Hematopoietic multipotent progenitor cell (in vitro differentiated cells): ENCODE measurements at regions not wholly inside any gene's neighbourhood (a gene's known extent, or its start where the extent isn't known, plus 50 kb on each side); places are given as distances from the start of the nearest gene placed in this dataset.

Experiments used
- DNase-seq, 3 donors: peaks; one replicate each; pipeline ENCODE4 v3.0.0-alpha.2; 2011 to 2015; ENCODE audit warnings: low read depth in 2 of 3, low spot score in 2 of 3

DNA sequence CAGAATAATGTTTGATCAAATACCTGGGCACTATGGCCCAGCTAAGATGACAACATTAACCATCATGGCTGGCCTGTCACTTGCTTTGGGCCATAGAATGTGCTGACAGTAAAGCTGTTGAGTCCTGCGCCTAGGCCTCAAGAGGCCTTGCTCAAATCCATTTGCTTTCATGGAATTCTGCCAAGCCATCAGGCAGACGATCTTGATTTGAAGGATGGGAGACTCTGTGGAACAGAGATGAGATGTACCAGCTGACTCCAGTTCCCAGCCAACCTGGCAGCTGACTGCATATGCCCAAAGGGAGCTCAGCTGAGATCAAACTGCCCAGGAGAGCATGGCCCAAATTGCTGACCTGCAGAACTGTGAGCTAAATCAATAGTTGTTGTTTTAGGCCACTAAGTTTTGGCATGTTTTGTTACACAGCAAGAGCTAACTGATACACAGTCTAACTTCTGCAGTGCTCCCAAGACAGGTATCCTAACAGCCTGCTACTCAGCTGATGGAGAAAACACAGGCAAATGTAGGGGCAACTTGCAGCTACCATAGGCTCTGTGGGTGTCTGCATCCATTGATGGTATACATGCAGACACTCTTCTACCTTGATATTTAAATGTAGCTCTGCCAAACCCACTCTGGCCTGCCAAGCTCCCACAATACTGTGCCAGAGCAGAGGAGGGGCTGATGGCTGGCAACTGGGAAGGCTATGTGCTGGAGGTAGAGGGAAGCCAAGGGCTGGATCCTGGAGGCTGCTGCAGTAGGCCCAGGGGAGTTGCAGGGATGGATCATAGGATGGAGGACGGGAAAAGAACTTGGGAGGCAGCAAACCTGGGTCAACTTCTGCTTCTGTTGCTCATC, 55.2 kb upstream of the RNF24 start:
- DNase-seq = no peak

DNA sequence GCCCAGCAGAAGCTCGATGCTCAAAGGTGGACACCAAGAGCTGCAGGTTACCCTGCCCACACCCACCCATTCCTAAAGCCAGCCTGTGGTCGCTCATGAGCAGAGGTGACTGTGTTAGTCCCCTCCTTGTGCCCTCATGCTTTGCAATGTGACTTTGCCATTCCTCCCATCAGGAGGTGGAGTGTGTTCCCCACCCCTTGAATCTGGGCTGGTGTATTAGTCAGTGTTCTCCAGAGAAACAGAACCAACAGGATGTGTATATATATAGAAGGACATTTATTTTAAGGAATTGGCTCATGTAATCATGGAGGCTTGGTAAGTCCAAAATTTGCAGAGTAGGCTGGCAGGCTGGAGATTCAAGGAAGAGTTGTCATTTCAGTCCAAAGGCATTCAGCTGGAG, 54.4 kb upstream of the RNF24 start:
- DNase-seq = no peak

DNA sequence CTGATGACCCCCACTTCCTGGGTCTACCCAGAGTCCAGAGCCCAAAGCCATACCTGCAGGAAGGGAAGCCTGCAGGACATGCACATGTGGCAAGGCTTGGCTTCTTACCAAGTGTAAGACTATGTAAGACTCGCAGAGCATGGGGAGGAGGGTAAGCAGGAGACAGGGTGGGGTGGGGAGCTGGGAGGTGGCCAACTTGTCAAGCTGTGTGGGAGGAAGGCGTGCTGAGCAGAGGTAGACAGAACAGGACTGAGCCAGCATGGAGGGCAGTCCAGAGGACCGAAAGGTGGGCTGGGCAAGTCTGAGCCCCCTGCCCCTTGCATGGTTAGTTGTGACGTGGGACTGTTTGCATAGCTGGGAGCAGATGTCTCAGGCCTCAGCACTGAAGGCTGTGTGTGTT, 53.4 kb upstream of the RNF24 start:
- DNase-seq = no peak

DNA sequence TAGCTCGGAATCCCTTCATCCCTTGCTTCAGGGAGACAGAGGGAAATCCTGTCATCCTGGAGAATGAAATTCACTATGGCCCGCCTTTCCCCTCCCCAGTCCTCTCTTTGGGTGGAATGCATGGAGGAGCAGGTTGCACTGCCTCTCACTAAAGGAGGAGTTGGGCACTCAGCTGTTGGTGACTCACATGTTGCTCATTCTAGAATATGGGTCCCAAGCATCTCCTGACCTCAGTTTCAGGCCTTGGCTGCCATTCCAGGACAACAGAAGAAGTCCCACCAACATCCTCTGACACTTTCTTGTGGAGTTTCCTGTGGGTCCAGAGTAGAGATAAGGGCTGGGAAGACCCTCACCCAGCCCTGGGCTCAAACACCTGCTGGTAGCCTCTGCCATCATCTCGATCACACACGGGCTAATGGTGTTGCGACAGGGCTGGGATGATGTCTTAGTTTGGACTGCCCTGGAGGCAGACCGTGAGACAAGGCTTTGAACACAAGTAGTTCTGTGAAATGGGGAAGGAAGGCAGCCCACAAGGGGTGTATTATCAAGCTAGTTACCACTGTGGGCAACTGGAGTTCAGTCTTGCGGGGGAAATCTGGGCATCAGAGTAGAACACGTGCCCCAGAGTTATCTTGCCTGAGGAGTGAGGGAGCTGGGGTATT, 52.4 kb upstream of the RNF24 start:
- no peak for DNase-seq

DNA sequence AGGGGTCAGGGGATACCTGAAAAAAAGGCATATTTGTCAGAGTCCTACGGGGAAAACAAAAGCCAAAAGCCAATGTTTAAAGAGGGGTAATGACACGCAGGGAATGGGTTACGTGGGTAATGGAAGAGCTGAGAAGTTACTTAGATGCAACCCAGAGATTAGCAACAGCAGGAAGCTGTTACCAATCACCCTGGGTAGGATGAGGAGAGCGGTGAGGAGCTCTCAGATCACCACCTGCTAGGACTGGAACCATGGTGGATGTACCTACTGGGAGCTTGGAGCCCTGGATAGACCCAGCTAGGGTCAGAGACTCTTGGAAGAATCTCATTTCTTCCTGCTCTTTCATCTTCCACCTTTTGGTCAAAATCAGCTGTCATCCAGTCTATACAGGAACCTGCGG, 51.2 kb upstream of the RNF24 start:
- no peak for DNase-seq

DNA sequence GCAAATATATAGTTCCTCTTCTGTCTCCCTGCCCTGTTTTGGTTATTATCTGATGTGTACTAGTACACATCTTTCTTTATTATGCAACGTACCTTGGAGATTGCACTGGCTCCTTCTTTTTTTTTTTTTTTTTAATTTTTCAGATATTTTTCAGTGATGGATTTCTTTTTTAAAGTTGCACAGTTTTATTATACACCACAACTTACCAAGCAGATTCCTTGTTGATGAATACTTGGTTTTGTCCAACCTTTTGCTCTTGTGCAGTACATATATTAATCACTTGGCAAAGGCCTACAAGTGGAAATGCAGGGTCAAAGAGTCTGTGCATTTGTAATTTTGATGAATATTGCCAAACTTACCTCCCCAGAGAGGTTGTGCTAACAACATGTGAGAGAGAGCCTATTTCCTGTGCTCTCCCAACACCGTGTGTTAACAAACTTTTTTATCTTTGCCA, 50.1 kb upstream of the RNF24 start:
- no peak for DNase-seq
